OCI-LY7 (cell line): ENCODE measurements at regions not wholly inside any gene's neighbourhood (a gene's known extent, or its start where the extent isn't known, plus 50 kb on each side); places are given as distances from the start of the nearest gene placed in this dataset.

Experiments used
- CTCF ChIP-seq: fragments of 200-600 bp; sonication (generic); conservative IDR thresholded peaks from 2 replicates; pipeline ENCODE4 v1.5.1; 2014; ENCODE audit warnings: mild to moderate bottlenecking, antibody characterized with exemption, low read length, moderate library complexity, mixed read lengths
- EZH2phosphoT487 ChIP-seq: fragments of 200-600 bp; sonication (generic); IDR thresholded peaks from 2 replicates; pipeline ENCODE4 v1.6.1; 2018; ENCODE audit warnings: low read depth, borderline replicate concordance, mild to moderate bottlenecking, mixed run types, antibody characterized with exemption, low read length, moderate library complexity, mixed read lengths

- no peak for TF ChIP-seq CTCF
- no peak for TF ChIP-seq EZH2phosphoT487
Observed at GRCh38 chr18:55795101-55795669, 207.2 kb upstream of the TCF4 start.
